COLO829 (cell line): ENCODE measurements at regions not wholly inside any gene's neighbourhood (a gene's known extent, or its start where the extent isn't known, plus 50 kb on each side); places are given as distances from the start of the nearest gene placed in this dataset.

Experiments used
- DNase-seq: peaks from one replicate; pipeline ENCODE4 v3.0.0; 2012; ENCODE audit warnings: low spot score

DNA sequence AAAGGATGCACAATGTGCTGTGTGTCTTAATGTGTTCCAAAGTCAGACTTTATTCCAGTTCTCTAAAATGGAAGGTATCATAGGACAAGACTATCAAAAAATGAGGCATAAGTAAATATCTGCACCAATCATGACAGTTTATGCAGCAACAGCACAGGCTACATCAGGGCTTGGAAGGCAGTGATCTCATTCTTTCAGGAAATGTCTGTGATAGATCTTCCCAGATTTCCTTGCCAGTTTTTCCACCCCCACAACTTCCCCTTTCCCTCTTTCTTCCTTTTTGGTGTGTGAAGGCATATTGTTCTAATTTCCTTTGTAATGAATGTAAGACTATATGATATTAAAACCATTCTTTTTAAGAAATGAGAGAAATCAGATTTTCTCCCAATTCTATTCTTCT is 326.7 kb downstream of the ATP23 start:
- DNase-seq: no peak

DNA sequence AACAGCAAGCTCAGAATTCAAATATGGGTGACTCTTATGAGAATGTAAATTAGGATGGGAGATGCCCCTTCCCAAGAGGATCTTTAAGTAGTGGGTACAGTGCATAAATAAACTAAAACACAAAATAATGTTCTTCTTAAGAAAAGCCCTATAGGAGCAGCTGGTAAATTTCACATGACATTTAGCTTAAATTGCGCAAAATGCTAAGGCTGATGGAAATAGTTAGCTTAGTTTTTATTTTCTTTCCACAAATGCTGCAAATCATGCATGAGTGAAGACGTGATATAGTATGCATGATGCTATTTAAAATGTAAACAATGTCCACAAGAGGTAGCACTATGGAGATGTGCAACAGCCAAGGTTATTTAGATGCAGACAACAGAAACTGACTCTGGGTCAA is 328.1 kb downstream of the ATP23 start:
- DNase-seq: no peak

GRCh38 chr12:58270966-58271705 is 329.8 kb downstream of the ATP23 start:
- no peak for DNase-seq

DNA sequence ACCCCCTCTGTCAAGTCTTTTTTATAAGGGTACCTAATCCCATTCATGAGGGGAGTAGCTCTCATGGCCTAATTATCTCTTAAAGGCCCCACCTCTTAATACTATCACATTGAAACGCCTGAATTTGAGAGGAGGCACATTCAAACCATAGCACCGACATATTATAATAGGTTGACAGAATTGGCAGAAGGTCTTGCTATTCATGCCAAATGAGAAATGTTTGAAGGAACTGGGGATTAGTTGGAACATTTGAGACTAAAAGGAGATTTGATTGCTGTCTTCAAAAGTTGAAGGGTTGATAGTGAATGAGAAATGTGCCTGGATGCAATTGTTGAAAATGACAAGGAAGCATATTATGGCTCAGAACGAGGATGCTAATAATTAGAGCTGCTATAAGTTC is 331.1 kb downstream of the ATP23 start:
- DNase-seq: no peak

DNA sequence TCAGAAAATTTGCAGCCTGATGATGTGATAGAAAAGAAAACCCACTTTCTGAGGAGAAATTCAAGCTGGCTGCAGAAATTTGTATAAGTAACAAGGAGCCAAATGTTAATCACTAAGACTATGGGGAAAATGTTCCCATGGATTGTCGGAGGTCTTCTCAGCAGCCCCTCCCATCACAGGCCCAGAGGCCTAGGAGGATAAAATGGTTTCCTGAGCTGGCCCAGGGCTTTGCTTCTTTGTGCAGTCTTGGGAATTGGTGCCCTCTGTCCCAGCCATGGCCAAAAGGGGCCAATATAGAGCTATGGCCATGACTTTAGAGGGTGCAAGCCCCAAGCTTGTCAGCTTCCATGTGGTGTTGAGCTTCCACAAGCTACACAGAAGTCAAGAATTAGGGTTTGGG is 335.9 kb downstream of the ATP23 start:
- no peak for DNase-seq

GRCh38 chr12:58283553-58283952 is 342.2 kb downstream of the ATP23 start:
- no peak for DNase-seq

DNA sequence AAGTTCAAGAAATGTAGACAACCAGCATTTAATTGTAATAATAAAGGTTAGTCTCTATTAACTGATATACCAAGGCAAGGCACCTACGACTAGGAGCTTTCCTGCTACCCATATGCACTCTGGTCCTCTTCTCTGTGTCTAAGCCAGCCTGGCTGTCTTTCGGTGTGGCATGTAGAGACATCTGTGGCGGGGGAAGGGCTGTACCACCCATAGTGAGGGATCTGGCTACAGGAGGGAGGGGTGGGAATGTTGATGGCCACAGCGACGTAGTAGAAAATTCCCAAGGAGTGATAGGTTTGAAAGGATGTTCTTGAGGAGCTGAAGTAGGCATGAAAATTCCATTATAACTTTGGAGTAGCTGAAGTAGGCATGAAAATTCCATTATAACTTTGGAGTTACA is 344.2 kb downstream of the ATP23 start:
- no peak for DNase-seq

- no peak for DNase-seq
These were observed 345.0 kb downstream of the ATP23 start for GRCh38 chr12:58286353-58286752.

GRCh38 chr12:58288190-58288589 is 346.8 kb downstream of the ATP23 start:
- DNase-seq: no peak

- DNase-seq: no peak
These were observed 349.7 kb downstream of the ATP23 start for GRCh38 chr12:58291106-58291505.

DNA sequence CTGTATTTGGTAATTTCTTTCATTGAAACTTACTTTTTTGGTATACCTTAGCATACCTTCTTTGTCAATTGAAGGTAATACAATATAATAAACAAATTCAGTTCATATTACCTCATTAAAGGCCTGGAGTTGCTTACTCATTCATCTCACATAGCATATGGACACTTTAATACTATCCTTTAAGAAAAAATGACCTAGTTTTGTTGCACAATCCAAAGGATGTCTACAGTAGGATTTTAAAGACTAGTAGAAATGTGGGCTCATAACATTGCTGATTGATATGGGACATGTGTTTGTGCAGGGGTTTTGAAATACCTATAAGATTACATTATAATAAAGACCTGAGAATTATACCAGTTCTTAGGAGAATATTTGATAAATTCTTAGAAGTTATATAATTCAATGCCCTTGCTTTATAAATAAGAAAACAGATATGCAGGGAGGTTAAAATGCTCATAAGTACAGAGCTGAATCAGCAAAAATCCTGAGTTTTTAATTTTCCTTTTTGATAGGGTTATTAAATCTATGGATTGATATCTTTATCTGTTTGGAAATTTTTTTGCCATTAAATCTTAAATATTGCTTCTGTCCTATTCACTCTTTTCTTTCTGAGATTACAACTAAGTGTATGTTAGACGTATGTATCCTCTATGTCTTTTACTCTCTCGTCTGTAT is 352.1 kb downstream of the ATP23 start:
- no peak for DNase-seq

- no peak for DNase-seq
These were observed 353.9 kb downstream of the ATP23 start for GRCh38 chr12:58295268-58295667.

- no peak for DNase-seq
These were observed 355.5 kb downstream of the ATP23 start for GRCh38 chr12:58296863-58297262.

DNA sequence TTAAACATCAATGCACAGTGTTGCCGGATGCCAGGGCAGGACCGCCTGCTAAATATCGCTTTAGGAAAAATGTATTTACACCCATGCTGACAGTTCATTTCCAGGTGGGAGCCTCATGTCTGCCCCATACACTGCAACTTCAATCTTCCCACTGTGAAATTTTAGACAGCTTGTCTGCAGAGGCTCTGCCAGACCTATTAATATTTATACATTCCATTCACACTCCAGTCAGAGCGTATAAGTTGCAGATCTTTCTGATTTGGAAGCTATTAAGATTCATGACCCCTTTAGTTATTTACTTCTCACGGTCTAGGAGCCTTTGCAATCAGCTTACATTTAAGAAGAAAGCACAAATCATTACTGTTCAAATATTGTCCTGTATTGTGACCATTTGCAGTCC is 357.4 kb downstream of the ATP23 start:
- DNase-seq: no peak

DNA sequence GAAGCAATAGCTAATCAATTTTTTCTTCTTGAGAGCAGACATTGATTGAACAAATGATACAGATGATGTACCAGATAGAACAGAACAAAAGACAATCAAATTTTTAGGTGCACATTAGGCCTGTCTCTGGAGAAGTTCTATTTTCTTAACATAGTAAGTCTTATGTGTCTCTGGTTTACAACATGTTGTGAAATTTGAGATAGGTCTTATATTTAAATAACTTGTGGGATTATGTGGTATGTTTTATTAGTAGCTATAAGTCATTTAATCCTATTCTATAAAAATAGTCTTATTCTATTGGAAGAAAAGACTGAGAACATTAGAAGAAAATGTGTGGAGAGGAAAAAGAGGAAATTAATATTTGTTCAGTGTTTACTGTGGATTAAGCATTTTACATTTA is 358.0 kb downstream of the ATP23 start:
- DNase-seq: no peak

GRCh38 chr12:58301038-58301729 is 359.8 kb downstream of the ATP23 start:
- DNase-seq: no peak

DNA sequence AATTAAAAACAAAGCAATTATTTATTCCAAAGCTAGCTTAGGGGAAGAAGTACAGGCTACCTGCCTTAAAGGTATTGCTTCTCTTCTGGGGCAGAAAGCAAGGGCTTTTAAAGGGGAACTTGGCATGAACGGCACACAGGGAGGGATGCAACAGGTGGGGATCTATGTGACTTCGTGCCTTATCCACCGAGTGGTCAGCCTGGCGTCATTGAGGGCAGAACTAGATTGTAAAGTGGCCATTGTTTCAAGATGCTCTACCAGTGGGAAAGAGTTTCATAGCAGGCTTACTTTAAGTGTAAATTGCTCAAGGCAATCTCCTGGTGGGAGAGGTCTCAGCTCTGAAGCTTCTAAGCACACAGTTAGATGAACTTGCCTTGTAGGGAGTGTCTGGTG is 360.4 kb downstream of the ATP23 start:
- no peak for DNase-seq

GRCh38 chr12:58302487-58303011 is 361.2 kb downstream of the ATP23 start:
- DNase-seq: no peak

GRCh38 chr12:58306266-58307000 is 365.1 kb downstream of the ATP23 start:
- no peak for DNase-seq

- no peak for DNase-seq
These were observed 368.4 kb downstream of the ATP23 start for GRCh38 chr12:58309806-58310205.

DNA sequence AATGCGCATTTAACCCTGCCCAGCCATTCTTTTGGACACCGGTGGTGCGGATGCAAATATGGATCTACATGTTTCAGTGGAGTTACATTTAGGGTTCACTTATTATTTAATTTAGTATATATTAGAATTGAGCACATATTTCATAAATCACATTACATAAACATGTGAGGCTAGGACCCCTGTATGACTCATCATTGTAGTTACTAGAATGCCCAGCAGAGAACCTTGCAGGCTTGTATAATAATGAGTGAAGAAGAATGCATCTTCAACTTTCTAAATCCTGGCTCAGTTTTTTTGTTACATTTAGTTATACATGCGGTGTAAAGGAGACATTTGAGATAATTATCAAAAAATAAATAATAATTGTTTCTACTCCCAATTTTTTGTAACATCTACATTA is 369.0 kb downstream of the ATP23 start:
- DNase-seq: no peak
